Ovary (tissue), 3 donors: ENCODE measurements at regions not wholly inside any gene's neighbourhood (a gene's known extent, or its start where the extent isn't known, plus 50 kb on each side); places are given as distances from the start of the nearest gene placed in this dataset.

Experiments
- CTCF ChIP-seq, 3 donors: fragments of 450-650 bp in 2 of 3; fragments of 200-600 bp in 1 of 3; IDR thresholded peaks; one replicate each; pipeline versions ENCODE4 v1.5.1 to v1.8.0; 2016 to 2022; ENCODE audit warnings: antibody characterized with exemption in 3 of 3, mild to moderate bottlenecking in 1 of 3
- POLR2A ChIP-seq: fragments of 450-650 bp; IDR thresholded peaks from one replicate; pipeline ENCODE4 v1.6.1; 2017; ENCODE audit warnings: antibody characterized with exemption, mild to moderate bottlenecking, moderate library complexity
- donor health status: DM: no; HTN: no; CAD: no.

- no peak for TF ChIP-seq CTCF (IDR thresholded peaks at IDR 0.05)
- TF ChIP-seq POLR2A: no peak
Observed at GRCh38 chr4:72954811-72955210, 114.7 kb downstream of the COX18 start.
